CD4-positive, alpha-beta T cell treated with Interleukin-10 for 1 hour (primary cell): ENCODE measurements at regions not wholly inside any gene's neighbourhood (a gene's known extent, or its start where the extent isn't known, plus 50 kb on each side); places are given as distances from the start of the nearest gene placed in this dataset.

ENCODE experiments used
- DNase-seq: peaks from one replicate; pipeline ENCODE4 v3.0.0-alpha.2; 2020

GRCh38 chr3:182739619-182740018 is 53.7 kb upstream of the ATP11B start:
- DNase-seq = no peak

DNA sequence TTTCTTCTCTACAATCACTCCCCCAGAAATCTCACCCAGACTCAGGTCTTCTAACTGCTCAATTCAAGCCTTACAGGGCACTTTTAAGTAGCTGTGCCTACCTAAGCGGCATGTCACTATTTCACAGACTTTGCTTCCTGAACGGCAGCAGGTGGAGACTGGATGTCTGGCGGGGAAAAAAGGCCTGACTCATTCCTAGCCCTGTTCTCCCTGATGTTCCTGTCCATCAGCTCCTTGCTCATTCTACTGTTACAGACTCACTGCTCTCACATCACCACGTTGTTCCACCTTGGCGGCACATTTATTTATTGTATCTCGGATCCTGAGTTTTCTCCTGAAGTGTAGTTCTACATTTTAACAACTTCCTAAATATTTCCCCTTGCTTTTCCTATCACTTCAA is 52.6 kb upstream of the ATP11B start:
- no peak for DNase-seq

- DNase-seq = no peak
Observed at GRCh38 chr3:182741214-182741613, 52.1 kb upstream of the ATP11B start.
